Endothelial cell of umbilical vein (primary cell): ENCODE measurements at regions not wholly inside any gene's neighbourhood (a gene's known extent, or its start where the extent isn't known, plus 50 kb on each side); places are given as distances from the start of the nearest gene placed in this dataset.

Experiments
- BruUV-seq: library from RNA; stranded (reverse); fragments of 400-500 nt; replicated peaks from 2 replicates; lab custom pipeline; 2021; lab: Mats Ljungman, UMichigan
- CTCF ChIA-PET: fragments of 300-600, 350-600 bp; sonication (Branson Sonifier 250); formaldehyde crosslinking; loops from one replicate; lab custom pipeline; 2021; ENCODE audit warnings: antibody characterized with exemption, inconsistent platforms; lab: Charles Lee
- POLR2A ChIA-PET: fragments of 300-600, 350-600 bp; sonication (Branson Sonifier 250); formaldehyde crosslinking; loops from one replicate; lab custom pipeline; 2021; ENCODE audit warnings: antibody characterized with exemption, inconsistent platforms; lab: Charles Lee
- DNase-seq: peaks from one replicate; pipeline ENCODE4 v3.0.0-alpha.2; 2011; ENCODE audit warnings: low read depth, low spot score
- FAIRE-seq: peaks from 2 replicates; lab custom pipeline; 2011; peaks lifted over from hg19 to GRCh38; lab: Jason Lieb, UNC
- H2AFZ ChIP-seq: 2 replicates; pipeline ENCODE4 v1.6.0; 2012; ENCODE audit warnings: low read depth, low read length, control low read depth, inconsistent platforms
- H3K27ac ChIP-seq: 2 replicates; pipeline ENCODE4 v1.5.1; 2011; ENCODE audit warnings: low read depth, mild to moderate bottlenecking, control low read depth, low read length, moderate library complexity; ENCODE audit not compliant: insufficient read depth
- H3K27me3 ChIP-seq, 2 experiments: 2 replicates each; pipeline versions ENCODE4 v1.6.0 to v1.6.1; 2011; ENCODE audit warnings: low read length in 2 of 2, mixed read lengths in 1 of 2; ENCODE audit not compliant: control insufficient read depth in 2 of 2, insufficient read depth in 2 of 2
- H3K36me3 ChIP-seq, 2 experiments: 2 replicates in 1 of 2; 3 replicates in 1 of 2; pipeline ENCODE4 v1.5.1; 2011; ENCODE audit warnings: low read length in 2 of 2, mild to moderate bottlenecking in 1 of 2, moderate library complexity in 1 of 2; ENCODE audit not compliant: control insufficient read depth in 2 of 2, insufficient read depth in 2 of 2; ENCODE audit errors: extremely low read depth in 1 of 2
- H3K4me1 ChIP-seq: 3 replicates; pipeline ENCODE4 v1.5.1; 2011; ENCODE audit warnings: mild to moderate bottlenecking, low read length; ENCODE audit not compliant: control insufficient read depth, insufficient read depth; ENCODE audit errors: extremely low read depth
- H3K4me2 ChIP-seq: 2 replicates; pipeline ENCODE4 v1.6.1; 2011; ENCODE audit warnings: low read length, control low read depth, mixed read lengths; ENCODE audit not compliant: insufficient read depth
- H3K4me3 ChIP-seq, 3 experiments: fragments of 200-600 bp in 1 of 3; sonication (generic), shearing (Covaris generic) in 1 of 3; replicated peaks in 1 of 3; 2 replicates each; pipeline ENCODE4 v1.5.1; 2011 to 2016; ENCODE audit warnings: control low read depth in 3 of 3, low read length in 3 of 3, mild to moderate bottlenecking in 2 of 3, inconsistent platforms in 1 of 3, low read depth in 1 of 3, moderate library complexity in 1 of 3; ENCODE audit not compliant: insufficient read depth in 1 of 3
- H3K79me2 ChIP-seq: 2 replicates; pipeline ENCODE4 v1.6.0; 2012; ENCODE audit warnings: low read length, inconsistent platforms; ENCODE audit not compliant: control insufficient read depth, insufficient read depth
- H3K9ac ChIP-seq: replicated peaks from 2 replicates; pipeline ENCODE3; 2011; ENCODE audit warnings: low read length, control low read depth; ENCODE audit not compliant: insufficient read depth; ENCODE audit errors: extremely low read depth
- H3K9me1 ChIP-seq: replicated peaks from 3 replicates; pipeline ENCODE4 v1.6.0; 2011; ENCODE audit warnings: mild to moderate bottlenecking, low read length; ENCODE audit not compliant: control insufficient read depth, insufficient read depth; ENCODE audit errors: extremely low read depth
- H3K9me3 ChIP-seq: replicated peaks from 2 replicates; pipeline ENCODE4 v1.5.1; 2012; ENCODE audit warnings: low read length, inconsistent platforms; ENCODE audit not compliant: control insufficient read depth, insufficient read depth
- H4K20me1 ChIP-seq: replicated peaks from 2 replicates; pipeline ENCODE3; 2011; ENCODE audit warnings: mild to moderate bottlenecking, low read length; ENCODE audit not compliant: control insufficient read depth, insufficient read depth; ENCODE audit errors: extremely low read depth
- CTCF ChIP-seq, 2 donors: IDR thresholded peaks; 1 replicate in 1 of 2; 2 replicates in 1 of 2; pipeline ENCODE4 v1.5.1; 2011; ENCODE audit warnings: low read length in 2 of 2, mild to moderate bottlenecking in 2 of 2, moderate library complexity in 2 of 2, control low read depth in 1 of 2, inconsistent platforms in 1 of 2, low read depth in 1 of 2; ENCODE audit not compliant: insufficient read depth in 1 of 2; ENCODE audit errors: extremely low read depth in 1 of 2
- EZH2 ChIP-seq: IDR thresholded peaks from 2 replicates; pipeline ENCODE4 v1.6.1; 2012; ENCODE audit warnings: borderline replicate concordance, low read depth, mild to moderate bottlenecking, moderate library complexity, low read length, inconsistent platforms; ENCODE audit not compliant: severe bottlenecking
- FOS ChIP-seq: IDR thresholded peaks from 2 replicates; pipeline ENCODE4 v1.6.1; 2011; ENCODE audit warnings: mild to moderate bottlenecking, low read length, moderate library complexity, borderline replicate concordance; ENCODE audit not compliant: insufficient read depth
- GATA2 ChIP-seq: IDR thresholded peaks from 2 replicates; pipeline ENCODE4 v1.7.0; 2011; ENCODE audit warnings: low read depth, mild to moderate bottlenecking, moderate library complexity, mixed read lengths, low read length; ENCODE audit not compliant: insufficient read length, insufficient read depth
- JUN ChIP-seq: IDR thresholded peaks from 2 replicates; pipeline ENCODE4 v1.6.1; 2011; ENCODE audit warnings: borderline replicate concordance, low read depth; ENCODE audit not compliant: insufficient read length, insufficient read depth
- MAX ChIP-seq: IDR thresholded peaks from 2 replicates; pipeline ENCODE4 v1.6.1; 2011; ENCODE audit not compliant: insufficient read depth, insufficient read length
- MYC ChIP-seq: IDR thresholded peaks from one replicate; pipeline ENCODE4 v1.6.1; 2011; ENCODE audit warnings: mild to moderate bottlenecking, low read depth, low read length
- POLR2A ChIP-seq: IDR thresholded peaks from 2 replicates; pipeline ENCODE4 v1.6.1; 2012; ENCODE audit warnings: low read depth, mild to moderate bottlenecking, control low read depth, low read length
- POLR2AphosphoS5 ChIP-seq: IDR thresholded peaks from 2 replicates; pipeline ENCODE4 v1.6.1; 2012; ENCODE audit warnings: low read depth, mild to moderate bottlenecking, control low read depth, low read length, moderate library complexity; ENCODE audit not compliant: insufficient read depth
- dilution Hi-C: fragments of 300-500 bp; cut with MboI; formaldehyde crosslinking; loops from one replicate; pipeline ENCODE4 v1.15.0; 2019; ENCODE audit warnings: low sequenced_read_pairs; ENCODE audit not compliant: extremely low pct_ligation_motif_present
- intact Hi-C: fragments of 100-400 bp; cut with micrococcal nuclease; formaldehyde crosslinking; loops from one replicate; pipeline ENCODE4 v1.10.0; 2022

GRCh38 chr10:121232494-121232893, 365.8 kb downstream of the FGFR2 start:
- dilution Hi-C loops (no loop called here), intact Hi-C loops (no loop called here)
- FAIRE-seq (no peak), DNase-seq (no peak)
- CTCF ChIA-PET, result no interaction called here
- BruUV-seq, result no TSS peak
- no peaks in the 10 kb centered on the region for H3K79me2 ChIP-seq
- TF ChIP-seq FOS, result no peak
- no peak for TF ChIP-seq MAX
- TF ChIP-seq EZH2, result no peak
- no peak for TF ChIP-seq GATA2
- TF ChIP-seq POLR2A, result no peak
- no peak for TF ChIP-seq CTCF (IDR thresholded peaks at IDR 0.05; ENCODE audit: extremely low read depth in 1 of 2, insufficient read depth in 1 of 2, low read depth in 1 of 2, low read length in 2 of 2)
- no peak for TF ChIP-seq MYC
- no peak for TF ChIP-seq POLR2AphosphoS5
- no peak for TF ChIP-seq JUN
- POLR2A ChIA-PET, result no interaction called here
- no peaks in the 10 kb centered on the region for H3K27me3 ChIP-seq
- H3K4me2 ChIP-seq, result no peak overlapping the region
- no peaks in the 10 kb centered on the region for H3K36me3 ChIP-seq
- H3K9me3 ChIP-seq, result peaks cover 2% of the 10 kb centered on the region
- no peaks in the 10 kb centered on the region for H3K4me1 ChIP-seq
- no peaks in the 10 kb centered on the region for H4K20me1 ChIP-seq
- no peak overlapping the region for H3K27ac ChIP-seq
- H3K9me1 ChIP-seq, result no peaks in the 10 kb centered on the region
- H3K4me3 ChIP-seq, result no peak overlapping the region
- H2AFZ ChIP-seq, result no peak overlapping the region
- no peak overlapping the region for H3K9ac ChIP-seq
